Panc1 (cell line): ENCODE measurements at regions not wholly inside any gene's neighbourhood (a gene's known extent, or its start where the extent isn't known, plus 50 kb on each side); places are given as distances from the start of the nearest gene placed in this dataset.

ENCODE experiments used
- ATAC-seq: fragments of 200-7000 bp; cut with Tn5 transposase; 2 replicates; pipeline ENCODE4 v1.9.1; 2020; ENCODE audit warnings: mild to moderate bottlenecking, moderate library complexity
- BruUV-seq: library from RNA; stranded (reverse); fragments of 400-500 nt; replicated peaks from 2 replicates; lab custom pipeline; 2021; lab: Mats Ljungman, UMichigan
- CTCF ChIA-PET: fragments of 300-600 bp; sonication (Branson Sonifier 250); formaldehyde crosslinking; loops from one replicate; lab custom pipeline; 2022; ENCODE audit warnings: antibody characterized with exemption; lab: Charles Lee
- POLR2A ChIA-PET: fragments of 300-600 bp; sonication (Branson Sonifier 250); formaldehyde crosslinking; loops from one replicate; lab custom pipeline; 2022; ENCODE audit warnings: antibody characterized with exemption; lab: Charles Lee
- DNase-seq: peaks from one replicate; pipeline ENCODE4 v3.0.0-alpha.2; 2010; ENCODE audit warnings: low read depth, low spot score
- H3K27ac ChIP-seq: 2 replicates; pipeline ENCODE4 v1.5.1; 2011; ENCODE audit warnings: mild to moderate bottlenecking, low read length, inconsistent platforms
- H3K27me3 ChIP-seq: fragments of 200-500 bp; sonication (Bioruptor generic); 2 replicates; pipeline ENCODE4 v1.6.0; 2014; ENCODE audit warnings: low read length, inconsistent platforms; ENCODE audit not compliant: control insufficient read depth, insufficient read depth
- H3K36me3 ChIP-seq: fragments of 200-500 bp; sonication (Bioruptor generic); 2 replicates; pipeline ENCODE4 v1.5.1; 2014; ENCODE audit warnings: inconsistent platforms, mild to moderate bottlenecking, low read length, moderate library complexity; ENCODE audit not compliant: control insufficient read depth, insufficient read depth
- H3K4me1 ChIP-seq: 2 replicates; pipeline ENCODE4 v1.5.1; 2011; ENCODE audit warnings: inconsistent platforms, mild to moderate bottlenecking, low read length, moderate library complexity; ENCODE audit not compliant: control insufficient read depth, insufficient read depth
- H3K4me3 ChIP-seq, 2 experiments: 2 replicates each; pipeline ENCODE4 v1.5.1; 2011 to 2012; ENCODE audit warnings: low read depth in 2 of 2, low read length in 2 of 2, mild to moderate bottlenecking in 2 of 2, inconsistent platforms in 1 of 2, moderate library complexity in 1 of 2
- H3K9me3 ChIP-seq: fragments of 200-500 bp; sonication (Bioruptor generic); 2 replicates; pipeline ENCODE4 v1.5.1; 2014; ENCODE audit warnings: low read depth, mild to moderate bottlenecking, inconsistent platforms, low read length, moderate library complexity; ENCODE audit not compliant: control insufficient read depth, insufficient read depth
- CTCF ChIP-seq: fragments of 450-650 bp; IDR thresholded peaks from 2 replicates; pipeline ENCODE4 v1.5.1; 2017; ENCODE audit warnings: mild to moderate bottlenecking
- POLR2AphosphoS5 ChIP-seq: IDR thresholded peaks from 2 replicates; pipeline ENCODE4 v1.6.1; 2012; ENCODE audit warnings: mild to moderate bottlenecking, low read depth, low read length, moderate library complexity
- REST ChIP-seq, 2 experiments: IDR thresholded peaks; 2 replicates each; pipeline ENCODE4 v1.6.1; 2011 to 2012; ENCODE audit warnings: low read depth in 2 of 2, control low read depth in 1 of 2, low read length in 1 of 2, mild to moderate bottlenecking in 1 of 2, moderate library complexity in 1 of 2; ENCODE audit not compliant: insufficient read depth in 1 of 2
- SIN3A ChIP-seq: IDR thresholded peaks from 2 replicates; pipeline ENCODE4 v1.6.1; 2012; ENCODE audit warnings: low read depth, mild to moderate bottlenecking, low read length, moderate library complexity, borderline replicate concordance; ENCODE audit not compliant: insufficient read depth
- TCF7L2 ChIP-seq: IDR thresholded peaks from 2 replicates; pipeline ENCODE4 v1.6.1; 2011; ENCODE audit warnings: mild to moderate bottlenecking, low read depth, low read length, inconsistent platforms
- in situ Hi-C: cut with HindIII; loops from 2 replicates; pipeline ENCODE4 v1.10.0; 2016; ENCODE audit warnings: low sequenced_read_pairs, low pct_unique_long_range_greater_than_20kb
- intact Hi-C: fragments of 100-400 bp; cut with micrococcal nuclease; formaldehyde crosslinking; loops from one replicate; pipeline ENCODE4 v1.10.0; 2022; ENCODE audit not compliant: unreplicated experiment

GRCh38 chr1:185661971-185662370, 72.2 kb upstream of the HMCN1 start:
- CTCF ChIA-PET = no interaction called here
- in situ Hi-C loops (no loop called here), intact Hi-C loops (no loop called here)
- DNase-seq (no peak), ATAC-seq (no peak)
- Histone ChIP-seq H3K9me3 (no peaks in the 10 kb centered on the region), H3K27me3 (no peaks in the 10 kb centered on the region), H3K4me3 (no peak overlapping the region), H3K27ac (peak overlapping the region; percentile 36; the same call in 1 of the 2 replicates), H3K36me3 (no peaks in the 10 kb centered on the region), H3K4me1 (no peaks in the 10 kb centered on the region)
- BruUV-seq = no TSS peak
- TF ChIP-seq CTCF (no peak), TCF7L2 (no peak), REST (IDR thresholded peaks at IDR 0.05; ENCODE audit: insufficient read depth in 1 of 2, low read depth in 2 of 2, low read length in 1 of 2) (no peak), SIN3A (no peak), POLR2AphosphoS5 (no peak)
- POLR2A ChIA-PET = no interaction called here

DNA sequence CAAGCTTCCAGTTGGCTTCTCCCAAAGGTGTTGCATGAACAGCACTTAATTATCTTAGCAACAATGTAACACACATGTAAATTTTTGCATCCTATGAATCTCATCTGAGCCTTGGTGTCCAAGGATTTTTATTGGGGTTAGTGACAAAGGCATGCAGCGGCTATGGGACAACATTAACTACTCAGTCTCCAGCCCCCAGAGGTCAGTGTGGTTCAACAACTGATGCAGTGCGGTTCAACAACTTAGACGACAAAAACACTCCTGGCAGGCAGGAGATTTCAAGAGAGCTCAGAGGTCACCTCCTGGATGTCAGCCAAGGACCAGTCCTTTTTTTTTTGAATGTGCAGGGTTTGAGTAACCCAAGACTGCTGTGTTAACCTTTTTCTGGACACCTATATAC, 77.5 kb upstream of the HMCN1 start:
- POLR2A ChIA-PET = no interaction called here
- in situ Hi-C loops = no loop called here

More for the DNA sequence above, 77.5 kb upstream of the HMCN1 start:
- H3K9me3 ChIP-seq = no peaks in the 10 kb centered on the region
- no peak for DNase-seq
- ATAC-seq = no peak
- H3K27me3 ChIP-seq = no peaks in the 10 kb centered on the region
- TF ChIP-seq TCF7L2 (no peak), REST (IDR thresholded peaks at IDR 0.05; ENCODE audit: insufficient read depth in 1 of 2, low read depth in 2 of 2, low read length in 1 of 2) (no peak)
- H3K27ac ChIP-seq = peak overlapping the region; percentile 20; the same call in 1 of the 2 replicates
- H3K4me1 ChIP-seq = no peaks in the 10 kb centered on the region
- BruUV-seq = no TSS peak
- intact Hi-C loops = no loop called here
- H3K36me3 ChIP-seq = no peaks in the 10 kb centered on the region
- CTCF ChIA-PET = no interaction called here
- H3K4me3 ChIP-seq = no peak overlapping the region
